Nephron (organoid): ENCODE measurements at regions not wholly inside any gene's neighbourhood (a gene's known extent, or its start where the extent isn't known, plus 50 kb on each side); places are given as distances from the start of the nearest gene placed in this dataset.
A peak's percentile ranks its signal among the peaks of the same experiment; 100 is the strongest.

Experiments
- H3K27ac Mint-ChIP-seq, 3 experiments: 2 replicates each; pipeline ENCODE4 v1.8.0; 2020; ENCODE audit warnings: mixed read lengths in 3 of 3, mild to moderate bottlenecking in 2 of 3, moderate library complexity in 1 of 3
- H3K27me3 Mint-ChIP-seq: 2 replicates; pipeline ENCODE4 v1.8.0; 2021; ENCODE audit warnings: low read depth, mild to moderate bottlenecking, moderate library complexity, mixed read lengths
- H3K36me3 Mint-ChIP-seq: 2 replicates; pipeline ENCODE4 v1.8.0; 2020; ENCODE audit warnings: low read depth, mixed read lengths
- H3K4me1 Mint-ChIP-seq: 2 replicates; pipeline ENCODE4 v1.8.0; 2020; ENCODE audit warnings: mixed read lengths
- H3K4me3 Mint-ChIP-seq, 3 experiments: 2 replicates each; pipeline ENCODE4 v1.8.0; 2020; ENCODE audit warnings: mild to moderate bottlenecking in 3 of 3, mixed read lengths in 3 of 3, moderate library complexity in 2 of 3
- H3K9me3 Mint-ChIP-seq: 2 replicates; pipeline ENCODE4 v1.8.0; 2020; ENCODE audit warnings: mixed read lengths
- TF ChIP-seq, protein P1 (sequence below), 3 experiments: fragments of 200-600 bp; sonication (generic); IDR thresholded peaks; one replicate each; pipeline ENCODE4 v1.5.0; 2021; ENCODE audit warnings: antibody characterized with exemption in 3 of 3; ENCODE audit not compliant: unreplicated experiment in 3 of 3

DNA sequence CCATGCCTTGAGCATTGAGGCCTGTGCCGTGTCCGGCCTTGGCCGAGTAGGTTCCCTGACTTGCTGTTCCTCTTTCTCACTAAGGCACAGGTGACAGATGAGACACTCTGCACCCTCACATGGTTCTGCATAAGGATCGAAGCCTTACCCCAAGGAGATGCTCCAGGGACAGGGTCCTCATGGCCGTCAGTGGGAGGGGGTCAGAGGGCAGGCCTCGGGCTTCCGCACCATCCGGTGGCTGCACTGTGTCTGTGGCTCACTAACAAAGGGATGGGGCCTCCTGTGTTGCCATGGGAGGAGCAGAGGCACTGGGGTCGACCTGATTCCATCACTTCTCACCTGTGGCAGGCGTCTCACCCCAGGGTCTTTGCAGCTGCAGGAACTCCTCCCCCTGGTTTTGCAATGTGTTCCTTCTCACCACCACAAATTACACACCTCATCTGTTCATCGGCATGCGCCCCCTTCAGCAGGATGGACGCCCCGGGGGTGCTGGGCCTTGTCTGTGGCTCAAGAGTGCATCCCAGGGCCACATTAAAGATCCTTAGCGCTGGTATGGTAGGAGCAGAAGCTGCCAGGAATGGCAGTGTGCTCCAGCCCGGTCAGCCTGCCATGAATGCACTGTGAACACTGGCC is 113.3 kb upstream of the SOX1 start:
- TF ChIP-seq, protein P1, sequence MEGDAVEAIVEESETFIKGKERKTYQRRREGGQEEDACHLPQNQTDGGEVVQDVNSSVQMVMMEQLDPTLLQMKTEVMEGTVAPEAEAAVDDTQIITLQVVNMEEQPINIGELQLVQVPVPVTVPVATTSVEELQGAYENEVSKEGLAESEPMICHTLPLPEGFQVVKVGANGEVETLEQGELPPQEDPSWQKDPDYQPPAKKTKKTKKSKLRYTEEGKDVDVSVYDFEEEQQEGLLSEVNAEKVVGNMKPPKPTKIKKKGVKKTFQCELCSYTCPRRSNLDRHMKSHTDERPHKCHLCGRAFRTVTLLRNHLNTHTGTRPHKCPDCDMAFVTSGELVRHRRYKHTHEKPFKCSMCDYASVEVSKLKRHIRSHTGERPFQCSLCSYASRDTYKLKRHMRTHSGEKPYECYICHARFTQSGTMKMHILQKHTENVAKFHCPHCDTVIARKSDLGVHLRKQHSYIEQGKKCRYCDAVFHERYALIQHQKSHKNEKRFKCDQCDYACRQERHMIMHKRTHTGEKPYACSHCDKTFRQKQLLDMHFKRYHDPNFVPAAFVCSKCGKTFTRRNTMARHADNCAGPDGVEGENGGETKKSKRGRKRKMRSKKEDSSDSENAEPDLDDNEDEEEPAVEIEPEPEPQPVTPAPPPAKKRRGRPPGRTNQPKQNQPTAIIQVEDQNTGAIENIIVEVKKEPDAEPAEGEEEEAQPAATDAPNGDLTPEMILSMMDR (IDR thresholded peaks at IDR 0.05; ENCODE audit: unreplicated experiment in 3 of 3), result no peak
- no peak overlapping the region for H3K4me3 Mint-ChIP-seq
- H3K36me3 Mint-ChIP-seq, result no peaks in the 10 kb centered on the region
- H3K27ac Mint-ChIP-seq, result no peak overlapping the region
- H3K27me3 Mint-ChIP-seq, result peaks cover 29% of the 10 kb centered on the region
- peaks cover 9% of the 10 kb centered on the region for H3K4me1 Mint-ChIP-seq
- peaks cover 27% of the 10 kb centered on the region for H3K9me3 Mint-ChIP-seq

DNA sequence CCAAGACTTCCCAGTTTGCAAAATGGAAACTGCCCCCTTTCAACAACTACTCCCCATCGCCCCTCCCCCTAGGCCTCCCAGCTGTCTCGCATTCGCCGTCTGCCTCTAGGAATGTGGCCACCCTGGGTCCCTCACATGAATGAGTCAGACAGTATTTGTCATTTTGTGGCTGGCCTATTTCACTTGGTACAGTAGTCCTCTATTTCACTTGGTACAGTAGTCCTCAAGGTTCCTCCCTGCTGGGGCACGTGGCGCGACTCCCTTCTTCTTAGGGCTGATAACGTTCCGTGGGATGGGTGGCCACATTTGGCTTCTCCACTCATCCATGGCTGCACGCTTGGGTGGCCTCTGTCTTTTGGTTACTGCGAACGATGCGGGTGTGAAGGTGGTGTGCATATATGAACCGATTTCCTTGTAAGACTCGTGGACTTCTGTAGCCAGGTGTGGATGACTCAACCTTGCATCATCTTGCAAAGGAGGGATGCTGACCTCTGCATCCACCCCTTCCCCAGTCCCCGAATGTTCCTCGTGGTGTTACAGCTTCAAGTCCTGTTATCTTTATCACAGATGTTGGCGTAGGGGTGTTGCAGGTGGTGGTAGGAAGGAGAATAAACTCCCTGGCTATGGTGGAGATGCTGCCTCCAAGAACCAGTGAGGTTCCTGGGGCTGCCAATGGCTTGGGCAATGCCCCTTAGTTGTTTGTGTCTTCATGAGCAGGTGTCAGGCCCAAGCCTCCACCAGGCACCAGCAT is 112.1 kb upstream of the SOX1 start:
- peaks cover 21% of the 10 kb centered on the region for H3K9me3 Mint-ChIP-seq
- H3K4me1 Mint-ChIP-seq, result peaks cover 9% of the 10 kb centered on the region
- H3K27ac Mint-ChIP-seq, result peak overlapping the region in 2 of 3 experiments; percentile 38 to 53
- peaks cover 22% of the 10 kb centered on the region for H3K27me3 Mint-ChIP-seq
- TF ChIP-seq, protein P1 (IDR thresholded peaks at IDR 0.05; ENCODE audit: unreplicated experiment in 3 of 3), result no peak
- no peaks in the 10 kb centered on the region for H3K36me3 Mint-ChIP-seq
- peak overlapping the region in 1 of 3 experiments; percentile 11 for H3K4me3 Mint-ChIP-seq

DNA sequence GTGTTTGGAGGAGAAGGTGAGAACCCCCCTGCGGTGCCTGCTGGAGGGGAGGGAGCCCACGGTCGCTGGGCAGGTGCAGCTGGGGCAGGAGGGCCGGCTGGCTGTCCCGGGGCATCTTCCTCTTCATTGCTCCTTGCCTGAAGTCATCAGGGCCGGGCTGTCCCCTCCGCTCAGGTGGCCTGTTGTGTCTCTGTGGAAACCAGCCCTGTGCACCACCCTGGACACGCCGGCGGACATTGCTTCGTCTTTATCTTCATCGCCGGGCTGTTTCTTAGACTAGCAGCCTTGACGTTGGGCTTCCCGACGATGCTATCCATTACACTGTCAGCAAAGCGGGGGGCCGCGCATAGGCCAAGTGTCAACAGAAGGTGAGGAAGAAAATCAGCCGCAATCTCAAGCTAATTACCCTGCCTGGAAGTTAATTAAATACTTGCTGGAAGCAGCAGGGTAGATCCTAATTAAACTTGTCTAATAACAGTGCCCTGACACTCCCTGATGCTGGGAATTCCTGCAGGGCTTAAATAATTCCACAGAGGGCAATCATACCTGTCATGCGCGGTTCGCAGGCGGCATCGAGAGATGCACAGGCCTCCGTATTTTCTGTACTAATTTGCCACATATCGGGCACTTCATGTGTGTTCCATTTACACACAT is 111.4 kb upstream of the SOX1 start:
- Mint-ChIP-seq H3K27ac (no peak overlapping the region), H3K4me3 (no peak overlapping the region), H3K27me3 (peaks cover 19% of the 10 kb centered on the region), H3K4me1 (peaks cover 9% of the 10 kb centered on the region), H3K36me3 (no peaks in the 10 kb centered on the region), H3K9me3 (peaks cover 17% of the 10 kb centered on the region)
- TF ChIP-seq, protein P1 (IDR thresholded peaks at IDR 0.05; ENCODE audit: unreplicated experiment in 3 of 3), result no peak

DNA sequence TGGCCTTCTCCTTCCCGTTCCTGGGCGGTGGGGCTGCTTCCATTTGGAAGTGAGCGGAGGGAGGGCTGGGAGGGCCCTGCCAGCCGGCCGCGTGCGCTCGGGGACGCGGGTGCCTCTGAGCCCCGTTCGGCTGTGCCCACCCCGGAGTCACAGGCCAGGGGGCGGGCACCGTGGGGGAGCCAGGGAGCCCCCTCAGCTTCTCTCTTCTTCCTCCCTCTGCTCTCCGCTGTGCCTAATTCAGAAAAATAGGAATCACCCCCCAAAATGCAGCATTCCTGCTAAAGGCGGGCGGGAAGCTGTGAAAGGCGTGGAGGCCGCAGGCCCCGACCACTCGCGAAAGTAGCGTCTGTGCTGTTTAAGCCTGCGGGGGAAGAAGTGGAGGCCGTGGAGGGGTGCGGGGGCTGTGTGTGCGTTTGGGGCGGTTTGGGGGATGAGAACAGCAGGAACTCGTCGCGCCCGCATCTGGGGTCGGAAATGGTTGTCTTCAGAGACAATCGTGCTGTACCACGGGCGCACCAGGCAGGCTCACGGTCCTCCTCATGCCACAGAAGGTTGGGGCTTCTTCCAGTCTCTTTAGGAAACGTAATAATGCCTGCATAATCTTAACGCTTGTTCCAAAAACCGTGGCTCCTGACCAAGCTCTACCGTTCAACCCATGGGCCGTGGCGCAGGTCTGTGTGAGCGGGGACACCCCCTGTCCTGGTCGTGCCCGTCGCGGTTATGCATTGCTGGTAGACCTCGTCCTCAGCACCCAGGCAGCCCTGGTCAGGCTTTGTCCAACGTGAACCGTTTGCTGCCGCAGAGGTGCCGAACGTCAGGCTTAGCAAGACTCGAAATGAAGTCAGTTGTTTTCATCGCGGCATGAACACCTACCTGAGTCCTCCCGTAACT is 110.4 kb upstream of the SOX1 start:
- H3K27me3 Mint-ChIP-seq, result peaks cover 18% of the 10 kb centered on the region
- H3K4me1 Mint-ChIP-seq, result peaks cover 9% of the 10 kb centered on the region
- H3K9me3 Mint-ChIP-seq, result peaks cover 12% of the 10 kb centered on the region
- H3K27ac Mint-ChIP-seq, result no peak overlapping the region
- no peak overlapping the region for H3K4me3 Mint-ChIP-seq
- TF ChIP-seq, protein P1 (IDR thresholded peaks at IDR 0.05; ENCODE audit: unreplicated experiment in 3 of 3), result no peak
- H3K36me3 Mint-ChIP-seq, result no peaks in the 10 kb centered on the region

DNA sequence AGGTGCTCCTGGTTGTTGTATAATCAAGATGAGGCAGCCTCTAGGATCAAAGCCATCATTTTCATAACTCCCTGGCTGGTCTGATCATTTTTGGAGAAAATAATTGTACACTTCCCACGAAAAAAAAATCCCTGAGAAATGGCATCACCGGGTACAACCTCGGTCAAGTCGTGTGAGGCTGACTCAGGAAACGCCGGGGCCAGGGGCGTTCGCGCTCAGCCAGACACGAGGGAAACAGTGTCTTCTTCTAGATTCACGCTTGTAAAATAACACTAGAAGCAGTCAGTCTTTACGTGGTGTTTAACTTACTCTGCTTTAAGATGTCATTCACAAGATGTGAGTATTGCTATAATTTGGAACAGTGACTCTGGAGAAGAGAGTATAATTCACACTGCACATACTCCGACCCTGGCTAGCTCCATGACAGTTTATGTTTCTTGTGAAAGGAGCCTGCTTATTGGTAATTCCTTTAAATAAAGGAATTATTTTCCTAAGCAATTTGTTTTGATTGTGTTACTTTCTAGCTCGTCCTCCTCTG is 109.0 kb upstream of the SOX1 start:
- TF ChIP-seq, protein P1 (IDR thresholded peaks at IDR 0.05; ENCODE audit: unreplicated experiment in 3 of 3), result no peak
- Mint-ChIP-seq H3K4me1 (peaks cover 9% of the 10 kb centered on the region), H3K27ac (no peak overlapping the region), H3K9me3 (peaks cover 7% of the 10 kb centered on the region), H3K36me3 (no peaks in the 10 kb centered on the region), H3K27me3 (peaks cover 15% of the 10 kb centered on the region), H3K4me3 (no peak overlapping the region)
